Type B pancreatic cell (in vitro differentiated cells): ENCODE measurements at regions not wholly inside any gene's neighbourhood (a gene's known extent, or its start where the extent isn't known, plus 50 kb on each side); places are given as distances from the start of the nearest gene placed in this dataset.

Source experiments
- DNase-seq: peaks from one replicate; pipeline ENCODE4 v3.0.0; 2021; ENCODE audit warnings: mixed read lengths; ENCODE audit not compliant: unreplicated experiment; ENCODE audit errors: extremely low spot score
- H3K27ac Mint-ChIP-seq: 2 replicates; pipeline ENCODE4 v1.8.0; 2021; ENCODE audit warnings: mild to moderate bottlenecking, mixed read lengths
- H3K27me3 Mint-ChIP-seq: 2 replicates; pipeline ENCODE4 v1.8.0; 2021; ENCODE audit warnings: mixed read lengths
- H3K36me3 Mint-ChIP-seq: 2 replicates; pipeline ENCODE4 v1.8.0; 2021; ENCODE audit warnings: mixed read lengths
- H3K4me1 Mint-ChIP-seq: one replicate; pipeline ENCODE4 v1.8.0; 2021; ENCODE audit warnings: mixed read lengths; ENCODE audit not compliant: unreplicated experiment
- H3K4me3 Mint-ChIP-seq: 2 replicates; pipeline ENCODE4 v1.8.0; 2021; ENCODE audit warnings: mild to moderate bottlenecking, mixed read lengths
- H3K9me3 Mint-ChIP-seq: 2 replicates; pipeline ENCODE4 v1.8.0; 2021; ENCODE audit warnings: mixed read lengths
- CTCF ChIP-seq: fragments of 200-600 bp; sonication (generic); conservative IDR thresholded peaks from 2 replicates; pipeline ENCODE4 v1.5.0; 2021; ENCODE audit warnings: antibody characterized with exemption, mild to moderate bottlenecking

- Mint-ChIP-seq H3K36me3 (no peaks in the 10 kb centered on the region), H3K4me1 (peaks cover 16% of the 10 kb centered on the region), H3K27me3 (peaks cover 44% of the 10 kb centered on the region), H3K9me3 (no peaks in the 10 kb centered on the region), H3K27ac (no peak overlapping the region), H3K4me3 (no peak overlapping the region)
- DNase-seq = no peak
- TF ChIP-seq CTCF = no peak
Observed at GRCh38 chr6:166001359-166001758, 166.3 kb downstream of the TBXT start.

GRCh38 chr6:165999279-165999678, 168.4 kb downstream of the TBXT start:
- Mint-ChIP-seq H3K4me1 (peaks cover 8% of the 10 kb centered on the region), H3K27me3 (peaks cover 47% of the 10 kb centered on the region), H3K4me3 (no peak overlapping the region), H3K9me3 (no peaks in the 10 kb centered on the region), H3K36me3 (no peaks in the 10 kb centered on the region), H3K27ac (no peak overlapping the region)
- TF ChIP-seq CTCF = no peak
- no peak for DNase-seq

- Mint-ChIP-seq H3K27ac (no peak overlapping the region), H3K27me3 (peaks cover 47% of the 10 kb centered on the region), H3K9me3 (no peaks in the 10 kb centered on the region), H3K36me3 (no peaks in the 10 kb centered on the region), H3K4me3 (no peak overlapping the region), H3K4me1 (no peaks in the 10 kb centered on the region)
- TF ChIP-seq CTCF = no peak
- DNase-seq = no peak
Observed at GRCh38 chr6:165998072-165998471, 169.6 kb downstream of the TBXT start.

GRCh38 chr6:165991341-165991740, 176.3 kb downstream of the TBXT start:
- no peak for DNase-seq
- H3K27ac Mint-ChIP-seq = no peak overlapping the region
- peaks cover 91% of the 10 kb centered on the region for H3K27me3 Mint-ChIP-seq
- no peaks in the 10 kb centered on the region for H3K36me3 Mint-ChIP-seq
- H3K9me3 Mint-ChIP-seq = no peaks in the 10 kb centered on the region
- no peak for TF ChIP-seq CTCF
- H3K4me3 Mint-ChIP-seq = no peak overlapping the region
- H3K4me1 Mint-ChIP-seq = peaks cover 14% of the 10 kb centered on the region

- H3K9me3 Mint-ChIP-seq = no peaks in the 10 kb centered on the region
- H3K4me1 Mint-ChIP-seq = peaks cover 14% of the 10 kb centered on the region
- TF ChIP-seq CTCF = no peak
- H3K4me3 Mint-ChIP-seq = peak overlapping the region; percentile 32
- DNase-seq = no peak
- no peak overlapping the region for H3K27ac Mint-ChIP-seq
- no peaks in the 10 kb centered on the region for H3K36me3 Mint-ChIP-seq
- H3K27me3 Mint-ChIP-seq = peaks cover 93% of the 10 kb centered on the region
Observed at GRCh38 chr6:165990216-165990615, 177.4 kb downstream of the TBXT start.
